ENCODE measurements at regions not wholly inside any gene's neighbourhood (a gene's known extent, or its start where the extent isn't known, plus 50 kb on each side); places are given as distances from the start of the nearest gene placed in this dataset.

DNA sequence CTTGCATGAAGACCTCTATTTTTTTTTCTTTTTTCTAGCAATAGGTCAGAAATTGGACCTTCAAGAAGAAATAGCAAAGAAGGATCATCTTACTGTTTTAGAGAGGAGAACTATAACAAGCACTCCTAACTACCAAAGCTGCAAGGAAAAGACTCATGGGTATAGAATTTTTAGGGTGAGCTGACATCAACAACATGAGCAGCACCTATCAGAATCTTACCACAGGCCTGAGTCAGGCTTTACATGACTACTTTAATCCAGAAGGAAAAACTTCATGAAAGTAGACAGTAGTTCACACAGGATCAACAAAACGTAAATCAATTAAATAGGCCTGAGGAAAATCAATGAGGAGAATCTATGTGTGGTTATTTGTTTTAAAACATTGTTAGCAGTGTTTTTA lies 130.5 kb downstream of the FAM76B start:
- Histone ChIP-seq H3K9ac (ENCODE audit: low read length) (no peak overlapping the region), H3K27ac (ENCODE audit: low read length) (no peak overlapping the region), H3K4me3 (ENCODE audit: low read length) (no peak overlapping the region), H3K9me2 (replicated peaks; ENCODE audit: low read length) (no peaks in the 10 kb centered on the region), H2AFZ (ENCODE audit: low read length) (no peak overlapping the region), H4K20me1 (ENCODE audit: low read length) (no peaks in the 10 kb centered on the region), H3K27me3 (ENCODE audit: low read length) (peaks cover 46% of the 10 kb centered on the region), H3K9me3 (ENCODE audit: low read length) (no peaks in the 10 kb centered on the region), H3K36me3 (ENCODE audit: low read depth, low read length) (no peaks in the 10 kb centered on the region), H3K4me2 (ENCODE audit: low read length) (no peak overlapping the region), H3K4me1 (ENCODE audit: insufficient read depth, low read length) (no peaks in the 10 kb centered on the region), H3K79me2 (ENCODE audit: low read length) (no peaks in the 10 kb centered on the region), H3F3A (ENCODE audit: low read length, unreplicated experiment) (no peaks in the 10 kb centered on the region)
- intact Hi-C loops (cut with micrococcal nuclease): no loop called here
- TF ChIP-seq CTCF (conservative IDR thresholded peaks at IDR 0.05; ENCODE audit: low read depth, low read length) (no peak), EZH2phosphoT487 (IDR thresholded peaks at IDR 0.05; ENCODE audit: borderline replicate concordance, low read length) (no peak), EZH2 (IDR thresholded peaks at IDR 0.05; ENCODE audit: low read length, unreplicated experiment) (no peak)
- POLR2A ChIA-PET (ENCODE audit: unreplicated experiment): no interaction called here
- DNase-seq: no peak
- BruUV-seq (replicated peaks): no TSS peak
- CTCF ChIA-PET: no interaction called here
- no peak for ATAC-seq

- Histone ChIP-seq H3K9me3 (ENCODE audit: low read length) (no peaks in the 10 kb centered on the region), H3K4me2 (ENCODE audit: low read length) (no peak overlapping the region), H3K79me2 (ENCODE audit: low read length) (no peaks in the 10 kb centered on the region), H3K4me3 (ENCODE audit: low read length) (no peak overlapping the region), H3F3A (ENCODE audit: low read length, unreplicated experiment) (no peaks in the 10 kb centered on the region), H2AFZ (ENCODE audit: low read length) (no peak overlapping the region), H3K9ac (ENCODE audit: low read length) (no peak overlapping the region), H3K36me3 (ENCODE audit: low read depth, low read length) (no peaks in the 10 kb centered on the region), H4K20me1 (ENCODE audit: low read length) (no peaks in the 10 kb centered on the region), H3K9me2 (replicated peaks; ENCODE audit: low read length) (no peaks in the 10 kb centered on the region), H3K4me1 (ENCODE audit: insufficient read depth, low read length) (no peaks in the 10 kb centered on the region), H3K27ac (ENCODE audit: low read length) (no peak overlapping the region), H3K27me3 (ENCODE audit: low read length) (peaks cover 71% of the 10 kb centered on the region)
- ChIA-PET POLR2A (ENCODE audit: unreplicated experiment) (no interaction called here), CTCF (no interaction called here)
- BruUV-seq (replicated peaks): no TSS peak
- intact Hi-C loops (cut with micrococcal nuclease): no loop called here
- TF ChIP-seq EZH2 (IDR thresholded peaks at IDR 0.05; ENCODE audit: low read length, unreplicated experiment) (no peak), EZH2phosphoT487 (IDR thresholded peaks at IDR 0.05; ENCODE audit: borderline replicate concordance, low read length) (no peak), CTCF (conservative IDR thresholded peaks at IDR 0.05; ENCODE audit: low read depth, low read length) (no peak)
- no peak for DNase-seq
- no peak for ATAC-seq
Observed at GRCh38 chr11:95655536-95655935, 134.0 kb downstream of the FAM76B start.

DNA sequence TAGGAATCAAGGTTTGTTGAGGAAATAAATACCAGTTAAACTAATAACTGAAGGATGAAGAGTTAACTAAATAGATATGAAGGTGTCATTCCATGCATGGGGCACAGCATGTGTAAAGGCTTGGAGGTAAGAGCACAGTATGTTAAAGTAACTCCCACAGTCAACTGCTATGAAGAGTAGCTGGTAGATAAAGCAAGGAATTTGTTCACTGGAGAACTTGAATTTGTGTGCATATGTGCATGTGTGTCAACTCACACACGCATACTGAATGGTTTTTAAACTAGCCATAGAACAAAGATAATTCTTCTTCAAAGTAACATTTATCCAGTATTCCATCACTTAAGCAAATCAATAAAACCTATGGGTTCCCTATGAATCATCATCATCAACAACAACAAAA lies 135.9 kb downstream of the FAM76B start:
- Histone ChIP-seq H3K9me3 (ENCODE audit: low read length) (no peaks in the 10 kb centered on the region), H3K9ac (ENCODE audit: low read length) (no peak overlapping the region), H3K27me3 (ENCODE audit: low read length) (peaks cover 81% of the 10 kb centered on the region), H3K79me2 (ENCODE audit: low read length) (no peaks in the 10 kb centered on the region), H3K9me2 (replicated peaks; ENCODE audit: low read length) (no peaks in the 10 kb centered on the region), H4K20me1 (ENCODE audit: low read length) (no peaks in the 10 kb centered on the region), H3F3A (ENCODE audit: low read length, unreplicated experiment) (no peaks in the 10 kb centered on the region), H3K4me3 (ENCODE audit: low read length) (no peak overlapping the region), H3K36me3 (ENCODE audit: low read depth, low read length) (no peaks in the 10 kb centered on the region), H3K4me2 (ENCODE audit: low read length) (no peak overlapping the region), H3K27ac (ENCODE audit: low read length) (no peak overlapping the region), H2AFZ (ENCODE audit: low read length) (no peak overlapping the region), H3K4me1 (ENCODE audit: insufficient read depth, low read length) (no peaks in the 10 kb centered on the region)
- ChIA-PET POLR2A (ENCODE audit: unreplicated experiment) (no interaction called here), CTCF (no interaction called here)
- DNase-seq: no peak
- no TSS peak for BruUV-seq (replicated peaks)
- TF ChIP-seq EZH2phosphoT487 (IDR thresholded peaks at IDR 0.05; ENCODE audit: borderline replicate concordance, low read length): no peak
- no peak for ATAC-seq
- intact Hi-C loops (cut with micrococcal nuclease): no loop called here
